HEK293 (cell line): ENCODE measurements at regions not wholly inside any gene's neighbourhood (a gene's known extent, or its start where the extent isn't known, plus 50 kb on each side); places are given as distances from the start of the nearest gene placed in this dataset.

Experiments used
- ATF2 ChIP-seq: fragments of 450-650 bp; formaldehyde crosslinking; IDR thresholded peaks from 2 replicates; pipeline ENCODE4 v1.5.1; 2016; ENCODE audit warnings: missing biosample characterization, missing genetic modification characterization, low read depth
- GFI1B ChIP-seq: fragments of 450-650 bp; formaldehyde crosslinking; IDR thresholded peaks from 2 replicates; pipeline ENCODE4 v1.5.1; 2016; ENCODE audit warnings: missing biosample characterization, missing genetic modification characterization
- IKZF3 ChIP-seq: fragments of 450-650 bp; IDR thresholded peaks from 2 replicates; pipeline ENCODE4 v1.5.0; 2018; ENCODE audit warnings: missing biosample characterization, mild to moderate bottlenecking, missing genetic modification characterization, moderate library complexity
- KLF10 ChIP-seq: fragments of 450-650 bp; IDR thresholded peaks from 2 replicates; pipeline ENCODE4 v1.5.1; 2018; ENCODE audit warnings: missing biosample characterization, mild to moderate bottlenecking, missing genetic modification characterization
- PRDM1 ChIP-seq: fragments of 450-650 bp; formaldehyde crosslinking; IDR thresholded peaks from 2 replicates; pipeline ENCODE4; 2016; ENCODE audit warnings: missing biosample characterization, missing genetic modification characterization
- PRDM6 ChIP-seq: fragments of 450-650 bp; formaldehyde crosslinking; IDR thresholded peaks from 2 replicates; pipeline ENCODE4 v1.5.1; 2017; ENCODE audit warnings: missing biosample characterization, missing genetic modification characterization
- SP3 ChIP-seq: fragments of 450-650 bp; formaldehyde crosslinking; IDR thresholded peaks from 2 replicates; pipeline ENCODE4 v1.5.1; 2016; ENCODE audit warnings: missing biosample characterization, missing genetic modification characterization
- ZBTB17 ChIP-seq: fragments of 450-650 bp; formaldehyde crosslinking; IDR thresholded peaks from 2 replicates; pipeline ENCODE4 v1.5.1; 2016; ENCODE audit warnings: missing biosample characterization, missing genetic modification characterization
- ZIC2 ChIP-seq: fragments of 450-650 bp; formaldehyde crosslinking; IDR thresholded peaks from 2 replicates; pipeline ENCODE4 v1.5.1; 2016; ENCODE audit warnings: missing biosample characterization, missing genetic modification characterization
- ZNF16 ChIP-seq: fragments of 450-650 bp; formaldehyde crosslinking; IDR thresholded peaks from 2 replicates; pipeline ENCODE4 v1.5.1; 2016; ENCODE audit warnings: low read depth, missing biosample characterization, missing genetic modification characterization
- ZNF175 ChIP-seq: fragments of 450-650 bp; formaldehyde crosslinking; IDR thresholded peaks from 2 replicates; pipeline ENCODE4 v1.5.1; 2016; ENCODE audit warnings: missing biosample characterization, missing genetic modification characterization
- ZNF184 ChIP-seq: fragments of 450-650 bp; IDR thresholded peaks from 2 replicates; pipeline ENCODE4 v1.5.1; 2018; ENCODE audit warnings: missing biosample characterization, mild to moderate bottlenecking, missing genetic modification characterization
- ZNF24 ChIP-seq: fragments of 450-650 bp; formaldehyde crosslinking; IDR thresholded peaks from 2 replicates; pipeline ENCODE4 v1.5.1; 2016; ENCODE audit warnings: missing biosample characterization, missing genetic modification characterization
- ZNF311 ChIP-seq: fragments of 450-650 bp; formaldehyde crosslinking; IDR thresholded peaks from 2 replicates; pipeline ENCODE4 v1.5.1; 2017; ENCODE audit warnings: missing biosample characterization, missing genetic modification characterization, borderline replicate concordance
- ZNF324 ChIP-seq: fragments of 450-650 bp; formaldehyde crosslinking; IDR thresholded peaks from 2 replicates; pipeline ENCODE4 v1.5.1; 2016; ENCODE audit warnings: missing biosample characterization, missing genetic modification characterization
- ZNF341 ChIP-seq: fragments of 450-650 bp; formaldehyde crosslinking; IDR thresholded peaks from 2 replicates; pipeline ENCODE4; 2016; ENCODE audit warnings: low read depth, missing biosample characterization, missing genetic modification characterization
- ZNF513 ChIP-seq: fragments of 450-650 bp; IDR thresholded peaks from 2 replicates; pipeline ENCODE4 v1.5.1; 2018; ENCODE audit warnings: missing biosample characterization, missing genetic modification characterization
- ZNF521 ChIP-seq: fragments of 450-650 bp; formaldehyde crosslinking; IDR thresholded peaks from 2 replicates; pipeline ENCODE4 v1.5.1; 2017; ENCODE audit warnings: missing biosample characterization, mild to moderate bottlenecking, missing genetic modification characterization
- ZNF549 ChIP-seq: fragments of 450-650 bp; IDR thresholded peaks from 2 replicates; pipeline ENCODE4 v1.5.1; 2018; ENCODE audit warnings: missing biosample characterization, missing genetic modification characterization, mild to moderate bottlenecking, inconsistent platforms, moderate library complexity
- ZNF555 ChIP-seq: fragments of 450-650 bp; formaldehyde crosslinking; conservative IDR thresholded peaks from 2 replicates; pipeline ENCODE4 v1.5.1; 2017; ENCODE audit warnings: missing biosample characterization, mild to moderate bottlenecking, missing genetic modification characterization, inconsistent platforms
- ZNF654 ChIP-seq: fragments of 450-650 bp; formaldehyde crosslinking; IDR thresholded peaks from 2 replicates; pipeline ENCODE4 v1.5.1; 2016; ENCODE audit warnings: low read depth, missing biosample characterization, missing genetic modification characterization
- ZNF658 ChIP-seq: fragments of 450-650 bp; formaldehyde crosslinking; IDR thresholded peaks from 2 replicates; pipeline ENCODE4; 2016; ENCODE audit warnings: missing biosample characterization, missing genetic modification characterization
- ZNF664 ChIP-seq: fragments of 450-650 bp; formaldehyde crosslinking; IDR thresholded peaks from 2 replicates; pipeline ENCODE4 v1.5.1; 2016; ENCODE audit warnings: missing biosample characterization, missing genetic modification characterization
- ZNF701 ChIP-seq: fragments of 450-650 bp; formaldehyde crosslinking; IDR thresholded peaks from 2 replicates; pipeline ENCODE4 v1.5.1; 2016; ENCODE audit warnings: missing biosample characterization, missing genetic modification characterization
- ZNF776 ChIP-seq: fragments of 450-650 bp; formaldehyde crosslinking; IDR thresholded peaks from 2 replicates; pipeline ENCODE4 v1.5.0; 2017; ENCODE audit warnings: missing biosample characterization, missing genetic modification characterization, borderline replicate concordance
- TF ChIP-seq, protein P1 (sequence below): fragments of 450-650 bp; formaldehyde crosslinking; IDR thresholded peaks from 2 replicates; pipeline ENCODE4 v1.5.1; 2016; ENCODE audit warnings: missing biosample characterization, missing genetic modification characterization, borderline replicate concordance
- TF ChIP-seq, protein P2 (sequence below): fragments of 450-650 bp; formaldehyde crosslinking; IDR thresholded peaks from 2 replicates; pipeline ENCODE4 v1.5.1; 2016; ENCODE audit warnings: missing biosample characterization, missing genetic modification characterization
- TF ChIP-seq, protein P3 (sequence below): fragments of 450-650 bp; formaldehyde crosslinking; IDR thresholded peaks from 2 replicates; pipeline ENCODE4 v1.5.1; 2017; ENCODE audit warnings: missing biosample characterization, mild to moderate bottlenecking, missing genetic modification characterization, moderate library complexity

- TF ChIP-seq ZNF175 (no peak), ZNF324 (0 out of 2 replicates have a peak, but pooled peaks have one; percentile 43), ZNF513 (tag by site-specific recombination) (no peak), ZNF549 (no peak), ZNF664 (tag by site-specific recombination) (no peak), GFI1B (tag by site-specific recombination) (no peak), IKZF3 (tag by site-specific recombination) (peak; percentile 67), ZNF658 (no peak), ZNF184 (tag by site-specific recombination) (no peak), ZNF311 (tag by site-specific recombination) (no peak), ZNF341 (tag by site-specific recombination) (no peak), ZBTB17 (tag by site-specific recombination) (0 out of 2 replicates have a peak, but pooled peaks have one; percentile 58), ZNF555 (tag by site-specific recombination) (no peak), ZNF16 (no peak), ZNF701 (tag by site-specific recombination) (no peak), ZIC2 (tag by site-specific recombination) (peak; percentile 79), ZNF654 (tag by site-specific recombination) (peak; percentile 77), PRDM1 (tag by site-specific recombination) (no peak), ATF2 (tag by site-specific recombination) (no peak), PRDM6 (tag by site-specific recombination) (no peak), KLF10 (tag by site-specific recombination) (peak; percentile 61; the same call in 1 of the 2 replicates), SP3 (tag by site-specific recombination) (no peak), ZNF776 (tag by site-specific recombination) (no peak), ZNF521 (no peak), ZNF24 (tag by site-specific recombination) (no peak)
- TF ChIP-seq, protein P1, sequence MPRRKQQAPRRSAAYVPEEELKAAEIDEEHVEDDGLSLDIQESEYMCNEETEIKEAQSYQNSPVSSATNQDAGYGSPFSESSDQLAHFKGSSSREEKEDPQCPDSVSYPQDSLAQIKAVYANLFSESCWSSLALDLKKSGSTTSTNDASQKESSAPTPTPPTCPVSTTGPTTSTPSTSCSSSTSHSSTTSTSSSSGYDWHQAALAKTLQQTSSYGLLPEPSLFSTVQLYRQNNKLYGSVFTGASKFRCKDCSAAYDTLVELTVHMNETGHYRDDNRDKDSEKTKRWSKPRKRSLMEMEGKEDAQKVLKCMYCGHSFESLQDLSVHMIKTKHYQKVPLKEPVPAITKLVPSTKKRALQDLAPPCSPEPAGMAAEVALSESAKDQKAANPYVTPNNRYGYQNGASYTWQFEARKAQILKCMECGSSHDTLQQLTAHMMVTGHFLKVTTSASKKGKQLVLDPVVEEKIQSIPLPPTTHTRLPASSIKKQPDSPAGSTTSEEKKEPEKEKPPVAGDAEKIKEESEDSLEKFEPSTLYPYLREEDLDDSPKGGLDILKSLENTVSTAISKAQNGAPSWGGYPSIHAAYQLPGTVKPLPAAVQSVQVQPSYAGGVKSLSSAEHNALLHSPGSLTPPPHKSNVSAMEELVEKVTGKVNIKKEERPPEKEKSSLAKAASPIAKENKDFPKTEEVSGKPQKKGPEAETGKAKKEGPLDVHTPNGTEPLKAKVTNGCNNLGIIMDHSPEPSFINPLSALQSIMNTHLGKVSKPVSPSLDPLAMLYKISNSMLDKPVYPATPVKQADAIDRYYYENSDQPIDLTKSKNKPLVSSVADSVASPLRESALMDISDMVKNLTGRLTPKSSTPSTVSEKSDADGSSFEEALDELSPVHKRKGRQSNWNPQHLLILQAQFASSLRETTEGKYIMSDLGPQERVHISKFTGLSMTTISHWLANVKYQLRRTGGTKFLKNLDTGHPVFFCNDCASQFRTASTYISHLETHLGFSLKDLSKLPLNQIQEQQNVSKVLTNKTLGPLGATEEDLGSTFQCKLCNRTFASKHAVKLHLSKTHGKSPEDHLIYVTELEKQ: no peak
- TF ChIP-seq, protein P2, sequence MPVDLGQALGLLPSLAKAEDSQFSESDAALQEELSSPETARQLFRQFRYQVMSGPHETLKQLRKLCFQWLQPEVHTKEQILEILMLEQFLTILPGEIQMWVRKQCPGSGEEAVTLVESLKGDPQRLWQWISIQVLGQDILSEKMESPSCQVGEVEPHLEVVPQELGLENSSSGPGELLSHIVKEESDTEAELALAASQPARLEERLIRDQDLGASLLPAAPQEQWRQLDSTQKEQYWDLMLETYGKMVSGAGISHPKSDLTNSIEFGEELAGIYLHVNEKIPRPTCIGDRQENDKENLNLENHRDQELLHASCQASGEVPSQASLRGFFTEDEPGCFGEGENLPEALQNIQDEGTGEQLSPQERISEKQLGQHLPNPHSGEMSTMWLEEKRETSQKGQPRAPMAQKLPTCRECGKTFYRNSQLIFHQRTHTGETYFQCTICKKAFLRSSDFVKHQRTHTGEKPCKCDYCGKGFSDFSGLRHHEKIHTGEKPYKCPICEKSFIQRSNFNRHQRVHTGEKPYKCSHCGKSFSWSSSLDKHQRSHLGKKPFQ: no peak
- TF ChIP-seq, protein P3, sequence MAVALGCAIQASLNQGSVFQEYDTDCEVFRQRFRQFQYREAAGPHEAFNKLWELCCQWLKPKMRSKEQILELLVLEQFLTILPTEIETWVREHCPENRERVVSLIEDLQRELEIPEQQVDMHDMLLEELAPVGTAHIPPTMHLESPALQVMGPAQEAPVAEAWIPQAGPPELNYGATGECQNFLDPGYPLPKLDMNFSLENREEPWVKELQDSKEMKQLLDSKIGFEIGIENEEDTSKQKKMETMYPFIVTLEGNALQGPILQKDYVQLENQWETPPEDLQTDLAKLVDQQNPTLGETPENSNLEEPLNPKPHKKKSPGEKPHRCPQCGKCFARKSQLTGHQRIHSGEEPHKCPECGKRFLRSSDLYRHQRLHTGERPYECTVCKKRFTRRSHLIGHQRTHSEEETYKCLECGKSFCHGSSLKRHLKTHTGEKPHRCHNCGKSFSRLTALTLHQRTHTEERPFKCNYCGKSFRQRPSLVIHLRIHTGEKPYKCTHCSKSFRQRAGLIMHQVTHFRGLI (tag by site-specific recombination): peak; percentile 100
Measured at GRCh38 chr11:15650105-15650938, 535.6 kb downstream of the INSC start (continued).
